Mesothelial cell of epicardium (in vitro differentiated cells): ENCODE measurements at regions not wholly inside any gene's neighbourhood (a gene's known extent, or its start where the extent isn't known, plus 50 kb on each side); places are given as distances from the start of the nearest gene placed in this dataset.
"Not testable (repeated sequence)": the region's sequence is repeated elsewhere in the genome, so short reads cannot be mapped to it uniquely, and the experiment has no call there.

Experiments
- DNase-seq, 2 experiments: peaks; one replicate each; pipeline ENCODE4 v3.0.0; 2021; ENCODE audit warnings: low spot score in 2 of 2; ENCODE audit not compliant: unreplicated experiment in 2 of 2
- H3K27ac Mint-ChIP-seq: 2 replicates; pipeline ENCODE4 v1.8.0; 2021; ENCODE audit warnings: mixed read lengths
- H3K27me3 Mint-ChIP-seq: 2 replicates; pipeline ENCODE4 v1.8.0; 2021; ENCODE audit warnings: low read depth, mixed read lengths
- H3K36me3 Mint-ChIP-seq: 2 replicates; pipeline ENCODE4 v1.8.0; 2021; ENCODE audit warnings: mixed read lengths
- H3K4me1 Mint-ChIP-seq: 2 replicates; pipeline ENCODE4 v1.8.0; 2021; ENCODE audit warnings: mixed read lengths
- H3K4me3 Mint-ChIP-seq: 2 replicates; pipeline ENCODE4 v1.8.0; 2021; ENCODE audit warnings: mild to moderate bottlenecking, moderate library complexity, mixed read lengths
- H3K9me3 Mint-ChIP-seq: 2 replicates; pipeline ENCODE4 v1.8.0; 2021; ENCODE audit warnings: mixed read lengths
- TF ChIP-seq, protein P1 (sequence below): fragments of 200-600 bp; sonication (generic); IDR thresholded peaks from one replicate; pipeline ENCODE4 v1.5.0; 2021; ENCODE audit warnings: antibody characterized with exemption; ENCODE audit not compliant: unreplicated experiment

DNA sequence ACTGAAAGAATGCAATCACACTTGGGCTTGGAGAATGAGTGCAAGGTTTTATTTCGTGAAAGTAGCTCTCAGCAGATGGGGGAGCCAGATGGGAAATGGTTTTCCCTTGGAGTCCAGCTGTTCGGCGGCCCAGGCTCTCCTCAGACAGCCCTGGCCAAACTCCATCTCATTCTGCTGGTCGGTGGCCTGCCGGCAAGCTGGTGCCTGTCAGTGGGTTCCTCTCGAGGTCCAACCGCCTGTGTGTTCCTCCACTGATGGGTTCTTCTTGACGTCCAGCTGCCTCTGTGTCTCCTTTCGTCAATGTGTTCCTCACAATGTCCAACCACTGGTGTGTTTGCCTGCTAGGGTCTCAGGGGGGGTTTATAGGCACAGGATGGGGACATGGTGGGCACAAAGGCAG, 80.3 kb downstream of the POU3F4 start:
- Mint-ChIP-seq H3K27ac (no peak overlapping the region), H3K4me3 (no peak overlapping the region), H3K36me3 (no peaks in the 10 kb centered on the region), H3K27me3 (no peaks in the 10 kb centered on the region), H3K4me1 (no peaks in the 10 kb centered on the region), H3K9me3 (peaks cover 53% of the 10 kb centered on the region)
- TF ChIP-seq, protein P1, sequence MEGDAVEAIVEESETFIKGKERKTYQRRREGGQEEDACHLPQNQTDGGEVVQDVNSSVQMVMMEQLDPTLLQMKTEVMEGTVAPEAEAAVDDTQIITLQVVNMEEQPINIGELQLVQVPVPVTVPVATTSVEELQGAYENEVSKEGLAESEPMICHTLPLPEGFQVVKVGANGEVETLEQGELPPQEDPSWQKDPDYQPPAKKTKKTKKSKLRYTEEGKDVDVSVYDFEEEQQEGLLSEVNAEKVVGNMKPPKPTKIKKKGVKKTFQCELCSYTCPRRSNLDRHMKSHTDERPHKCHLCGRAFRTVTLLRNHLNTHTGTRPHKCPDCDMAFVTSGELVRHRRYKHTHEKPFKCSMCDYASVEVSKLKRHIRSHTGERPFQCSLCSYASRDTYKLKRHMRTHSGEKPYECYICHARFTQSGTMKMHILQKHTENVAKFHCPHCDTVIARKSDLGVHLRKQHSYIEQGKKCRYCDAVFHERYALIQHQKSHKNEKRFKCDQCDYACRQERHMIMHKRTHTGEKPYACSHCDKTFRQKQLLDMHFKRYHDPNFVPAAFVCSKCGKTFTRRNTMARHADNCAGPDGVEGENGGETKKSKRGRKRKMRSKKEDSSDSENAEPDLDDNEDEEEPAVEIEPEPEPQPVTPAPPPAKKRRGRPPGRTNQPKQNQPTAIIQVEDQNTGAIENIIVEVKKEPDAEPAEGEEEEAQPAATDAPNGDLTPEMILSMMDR, result no peak
- no peak for DNase-seq

DNA sequence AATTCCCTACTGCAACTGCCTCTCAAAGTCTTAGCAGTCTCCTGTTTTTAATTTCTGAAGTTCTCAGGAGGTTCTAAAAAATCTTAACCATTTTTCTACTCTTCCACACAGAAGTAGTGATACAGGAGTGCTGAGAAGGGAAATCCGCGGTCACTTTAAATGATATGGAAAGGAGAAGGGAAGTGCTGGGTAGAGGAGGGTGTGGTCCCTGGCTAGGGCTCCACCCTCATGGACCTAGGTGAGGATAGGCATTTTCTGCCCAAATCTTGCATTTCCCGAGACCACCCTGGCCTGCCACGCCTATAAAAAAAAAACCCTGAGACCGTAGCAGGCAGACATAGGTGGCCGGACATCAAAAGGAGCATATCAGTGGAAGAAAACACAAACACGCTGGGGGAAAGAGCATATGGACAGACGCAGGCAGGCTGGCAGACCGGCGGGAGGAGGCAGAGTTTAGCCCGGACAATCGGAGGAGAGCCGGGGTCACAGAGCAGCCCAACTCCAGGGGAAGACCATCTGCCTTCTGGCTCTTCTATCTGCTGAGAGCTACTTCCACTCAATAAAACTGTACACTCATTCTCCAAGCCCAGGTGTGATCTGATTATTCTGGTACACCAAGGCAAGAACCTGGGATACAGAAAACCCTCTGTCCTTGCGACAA, 85.7 kb downstream of the POU3F4 start:
- no peaks in the 10 kb centered on the region for H3K27me3 Mint-ChIP-seq
- TF ChIP-seq, protein P1, result no peak
- no peaks in the 10 kb centered on the region for H3K4me1 Mint-ChIP-seq
- DNase-seq, result no peak
- H3K36me3 Mint-ChIP-seq, result no peaks in the 10 kb centered on the region
- H3K4me3 Mint-ChIP-seq, result no peak overlapping the region
- H3K9me3 Mint-ChIP-seq, result peaks cover 24% of the 10 kb centered on the region
- H3K27ac Mint-ChIP-seq, result no peak overlapping the region

DNA sequence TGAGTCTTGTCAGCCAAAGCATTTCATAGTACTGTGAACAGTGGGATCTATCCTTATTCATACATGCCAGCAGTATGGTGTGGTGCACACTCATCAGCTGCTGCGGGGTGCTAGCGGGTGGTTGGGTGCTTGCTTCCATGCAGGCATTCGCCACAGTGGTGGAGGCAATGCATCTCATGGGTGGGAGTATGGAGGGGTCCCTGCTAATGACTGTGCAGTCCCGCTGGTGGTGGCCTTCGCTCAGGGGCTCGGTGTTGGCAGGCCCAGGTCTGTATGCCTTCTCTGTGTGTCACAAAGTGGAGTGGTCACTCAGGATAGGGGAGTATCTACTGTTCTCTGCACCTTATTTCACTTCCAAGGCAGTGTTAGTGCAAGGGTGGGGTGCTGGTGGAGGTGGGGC, 122.6 kb downstream of the POU3F4 start:
- peaks cover 36% of the 10 kb centered on the region for H3K9me3 Mint-ChIP-seq
- no peaks in the 10 kb centered on the region for H3K27me3 Mint-ChIP-seq
- TF ChIP-seq, protein P1, result no peak
- DNase-seq, result no peak
- H3K4me1 Mint-ChIP-seq, result no peaks in the 10 kb centered on the region
- H3K27ac Mint-ChIP-seq, result no peak overlapping the region
- no peak overlapping the region for H3K4me3 Mint-ChIP-seq
- H3K36me3 Mint-ChIP-seq, result no peaks in the 10 kb centered on the region

DNA sequence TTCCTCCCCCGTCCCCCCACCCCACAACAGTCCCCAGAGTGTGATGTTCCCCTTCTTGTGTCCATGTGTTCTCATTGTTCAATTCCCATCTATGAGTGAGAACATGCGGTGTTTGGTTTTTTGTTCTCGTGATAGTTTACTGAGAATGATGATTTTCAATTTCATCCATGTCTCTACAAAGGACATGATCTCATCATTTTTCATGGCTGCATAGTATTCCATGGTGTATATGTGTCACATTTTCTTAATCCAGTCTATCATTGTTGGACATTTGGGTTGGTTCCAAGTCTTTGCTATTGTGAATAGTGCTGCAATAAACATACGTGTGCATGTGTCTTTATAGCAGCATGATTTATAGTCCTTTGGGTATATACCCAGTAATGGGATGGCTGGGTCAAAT, 141.6 kb downstream of the POU3F4 start:
- H3K4me3 Mint-ChIP-seq, H3K27me3 Mint-ChIP-seq, H3K36me3 Mint-ChIP-seq, H3K4me1 Mint-ChIP-seq, DNase-seq, H3K27ac Mint-ChIP-seq: not testable (repeated sequence)
- peaks cover 66% of the 10 kb centered on the region for H3K9me3 Mint-ChIP-seq

DNA sequence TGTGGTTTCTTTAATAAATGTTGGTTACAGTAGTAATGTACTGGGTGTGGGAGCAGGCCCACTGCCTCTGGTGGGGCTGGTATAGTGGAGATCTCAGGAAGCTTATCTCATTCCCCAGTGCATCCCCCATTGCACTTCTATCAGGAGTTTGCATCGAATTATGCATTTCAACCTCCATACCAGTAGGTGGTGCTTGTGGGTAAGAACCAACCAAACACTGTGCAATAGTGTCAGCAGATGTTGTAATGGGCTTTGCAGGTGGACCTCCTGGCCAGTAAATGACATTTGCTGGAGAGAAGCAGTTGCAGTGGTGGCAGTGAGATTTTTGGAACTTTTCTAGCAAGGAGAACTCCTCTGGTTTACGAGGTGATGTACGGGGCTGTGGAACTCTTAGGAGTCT, 150.6 kb downstream of the POU3F4 start:
- peaks cover 63% of the 10 kb centered on the region for H3K9me3 Mint-ChIP-seq
- no peaks in the 10 kb centered on the region for H3K4me1 Mint-ChIP-seq
- no peak for DNase-seq
- TF ChIP-seq, protein P1, result no peak
- H3K27ac Mint-ChIP-seq, result no peak overlapping the region
- H3K36me3 Mint-ChIP-seq, result peaks cover 3% of the 10 kb centered on the region
- no peak overlapping the region for H3K4me3 Mint-ChIP-seq
- no peaks in the 10 kb centered on the region for H3K27me3 Mint-ChIP-seq
